A549 (cell line): ENCODE measurements at regions not wholly inside any gene's neighbourhood (a gene's known extent, or its start where the extent isn't known, plus 50 kb on each side); places are given as distances from the start of the nearest gene placed in this dataset.

Experiments used
- ATAC-seq, 2 experiments: fragments of 200-7000 bp in 1 of 2; fragments of >200 bp in 1 of 2; cut with Nextera tagmentation in 1 of 2; cut with Tn5 transposase in 1 of 2; 3 replicates each; pipeline versions ENCODE4 v1.8.0 to v1.9.1; 2018 to 2020; ENCODE audit warnings: mild to moderate bottlenecking in 1 of 2, moderate library complexity in 1 of 2
- CTCF ChIA-PET: fragments of 300-600 bp; sonication (Branson Sonifier 250); formaldehyde crosslinking; extraction: SDS; loops from one replicate; lab custom pipeline; 2021; ENCODE audit warnings: antibody characterized with exemption, inconsistent platforms; lab: Yijun Ruan, JAX
- POLR2A ChIA-PET: fragments of 350-600 bp; formaldehyde crosslinking; extraction: SDS; loops from one replicate; lab custom pipeline; 2021; ENCODE audit warnings: antibody characterized with exemption, inconsistent platforms; lab: Yijun Ruan, JAX
- DNase-seq, 2 experiments: peaks; one replicate each; pipeline versions ENCODE4 v3.0.0 to v3.0.0-alpha.2; 2011 to 2016; ENCODE audit warnings: low read depth in 1 of 2, low spot score in 1 of 2
- FAIRE-seq: peaks from 2 replicates; lab custom pipeline; 2011; peaks lifted over from hg19 to GRCh38; lab: Jason Lieb, UNC
- H3K27ac ChIP-seq, 2 experiments: fragments of >200 bp; sonication (Bioruptor Twin); formaldehyde crosslinking; 3 replicates each; pipeline ENCODE4 v1.5.1; 2016 to 2017
- H3K4me1 ChIP-seq: fragments of >200 bp; sonication (Bioruptor Twin); formaldehyde crosslinking; 3 replicates; pipeline ENCODE4 v1.6.1; 2016
- H3K4me2 ChIP-seq: fragments of >200 bp; sonication (Bioruptor Twin); formaldehyde crosslinking; 3 replicates; pipeline ENCODE4 v1.6.1; 2016
- H3K4me3 ChIP-seq: fragments of >200 bp; sonication (Bioruptor Twin); formaldehyde crosslinking; 3 replicates; pipeline ENCODE4 v1.5.1; 2016
- H3K9me3 ChIP-seq: fragments of >200 bp; sonication (Bioruptor Twin); formaldehyde crosslinking; 3 replicates; pipeline ENCODE4 v1.6.1; 2016
- BHLHE40 ChIP-seq: IDR thresholded peaks from 2 replicates; pipeline ENCODE4 v1.6.1; 2012; ENCODE audit warnings: low read depth, low read length, inconsistent platforms
- CHD4 ChIP-seq: fragments of 200-600 bp; sonication (generic); IDR thresholded peaks from 2 replicates; pipeline ENCODE4 v1.6.1; 2016; ENCODE audit warnings: antibody characterized with exemption, mild to moderate bottlenecking, borderline replicate concordance
- EP300 ChIP-seq, 2 experiments: fragments of >200 bp; sonication (Bioruptor Twin); formaldehyde crosslinking; IDR thresholded peaks; 2 replicates in 1 of 2; 3 replicates in 1 of 2; pipeline ENCODE4 v1.6.1; 2016 to 2017
- ESRRA ChIP-seq: fragments of 150-350 bp; IDR thresholded peaks from 2 replicates; pipeline ENCODE4 v1.6.1; 2014; ENCODE audit warnings: mild to moderate bottlenecking, low read length, borderline replicate concordance
- FOSB ChIP-seq: fragments of 250-450 bp; sonication (Bioruptor Pico); IDR thresholded peaks from 2 replicates; pipeline ENCODE4 v1.5.0; 2020; ENCODE audit warnings: mild to moderate bottlenecking, moderate library complexity
- GATA3 ChIP-seq: IDR thresholded peaks from 2 replicates; pipeline ENCODE4 v1.6.1; 2012; ENCODE audit warnings: borderline replicate concordance
- KDM1A ChIP-seq: fragments of 200-600 bp; sonication (generic); IDR thresholded peaks from 2 replicates; pipeline ENCODE4 v1.6.1; 2016; ENCODE audit warnings: low read depth, mild to moderate bottlenecking
- MAZ ChIP-seq: fragments of 150-350 bp; IDR thresholded peaks from 2 replicates; pipeline ENCODE4 v1.6.1; 2014; ENCODE audit warnings: antibody characterized with exemption, low read depth, low read length, borderline replicate concordance
- MYC ChIP-seq: IDR thresholded peaks from 2 replicates; pipeline ENCODE4 v1.6.1; 2012; ENCODE audit warnings: mild to moderate bottlenecking, inconsistent platforms, low read length, improper control_type of control experiment, borderline replicate concordance
- NPAS2 ChIP-seq: fragments of 250-450 bp; sonication (Bioruptor Pico); IDR thresholded peaks from 2 replicates; pipeline ENCODE4 v1.8.0; 2022; ENCODE audit warnings: mild to moderate bottlenecking, moderate library complexity, borderline replicate concordance
- POLR2A ChIP-seq: IDR thresholded peaks from 2 replicates; pipeline ENCODE4 v1.6.1; 2012; ENCODE audit warnings: mild to moderate bottlenecking, low read length
- RARB ChIP-seq: fragments of 250-450 bp; sonication (Bioruptor Pico); IDR thresholded peaks from 2 replicates; pipeline ENCODE4 v1.8.0; 2021; ENCODE audit warnings: mild to moderate bottlenecking, moderate library complexity
- SMC3 ChIP-seq: fragments of >200 bp; sonication (Bioruptor Twin); formaldehyde crosslinking; IDR thresholded peaks from 3 replicates; pipeline ENCODE4 v1.6.1; 2018; ENCODE audit warnings: inconsistent platforms
- ZNF302 ChIP-seq: fragments of 250-450 bp; sonication (Bioruptor Pico); IDR thresholded peaks from 2 replicates; pipeline ENCODE4 v1.9.0; 2021; ENCODE audit warnings: inconsistent platforms, mild to moderate bottlenecking, moderate library complexity
- WGBS: methylation state at CpG from one replicate; pipeline ENCODE4 v1.1.6; 2017; ENCODE audit errors: missing lambda C conversion rate; 5-methylcytosine and 5-hydroxymethylcytosine counted together
- TF ChIP-seq, protein P1 (sequence below): fragments of 450-650 bp; IDR thresholded peaks from 2 replicates; pipeline ENCODE4 v1.6.1; 2014; ENCODE audit warnings: antibody characterized with exemption
- TF ChIP-seq, protein P2 (sequence below): IDR thresholded peaks from 2 replicates; pipeline ENCODE4 v1.6.1; 2012
- TF ChIP-seq, protein P3 (sequence below): IDR thresholded peaks from 2 replicates; pipeline ENCODE4 v1.6.1; 2012; ENCODE audit warnings: low read depth, borderline replicate concordance
- TF ChIP-seq, protein P4 (sequence below): fragments of >200 bp; sonication (Bioruptor Twin); formaldehyde crosslinking; IDR thresholded peaks from 3 replicates; pipeline ENCODE4 v1.6.1; 2016

DNA sequence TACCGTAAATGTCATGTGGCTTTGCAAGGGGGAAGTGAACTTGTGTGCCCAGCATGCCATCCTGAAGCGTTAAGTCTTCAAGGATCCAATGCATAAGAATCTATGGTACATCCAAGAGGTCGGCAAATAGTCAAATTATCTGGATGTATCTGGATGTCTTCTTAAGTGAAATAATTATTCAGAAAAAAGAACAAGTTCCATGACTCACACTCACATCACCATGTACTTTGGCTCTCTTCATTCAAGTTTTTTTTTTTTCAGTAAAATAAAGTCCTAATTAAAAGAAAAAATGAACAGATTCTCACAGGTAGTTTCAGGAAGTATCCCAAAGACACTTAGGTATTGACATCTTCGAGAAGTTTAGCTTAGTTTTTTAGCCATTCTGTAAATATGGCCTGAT is 62.7 kb upstream of the MEGF10 start:
- Histone ChIP-seq H3K27ac (no peak overlapping the region), H3K9me3 (no peaks in the 10 kb centered on the region), H3K4me2 (no peak overlapping the region), H3K4me1 (no peaks in the 10 kb centered on the region), H3K4me3 (no peak overlapping the region)
- FAIRE-seq: no peak
- TF ChIP-seq CHD4 (no peak), ZNF302 (no peak), ESRRA (no peak)
- no peak for ATAC-seq
- DNase-seq: no peak
- WGBS: 88% methylated on average over 4 of the region's 4 CpGs
- CTCF ChIA-PET: interaction anchor here (0.8 kb wide), 1 partner anchor 197 kb away, joined by 3 read pairs; no protein-coding TSS in a partner anchor
- POLR2A ChIA-PET: interaction anchor here (0.7 kb wide), 1 partner anchor 14 kb away, joined by 3 read pairs; no protein-coding TSS in a partner anchor

DNA sequence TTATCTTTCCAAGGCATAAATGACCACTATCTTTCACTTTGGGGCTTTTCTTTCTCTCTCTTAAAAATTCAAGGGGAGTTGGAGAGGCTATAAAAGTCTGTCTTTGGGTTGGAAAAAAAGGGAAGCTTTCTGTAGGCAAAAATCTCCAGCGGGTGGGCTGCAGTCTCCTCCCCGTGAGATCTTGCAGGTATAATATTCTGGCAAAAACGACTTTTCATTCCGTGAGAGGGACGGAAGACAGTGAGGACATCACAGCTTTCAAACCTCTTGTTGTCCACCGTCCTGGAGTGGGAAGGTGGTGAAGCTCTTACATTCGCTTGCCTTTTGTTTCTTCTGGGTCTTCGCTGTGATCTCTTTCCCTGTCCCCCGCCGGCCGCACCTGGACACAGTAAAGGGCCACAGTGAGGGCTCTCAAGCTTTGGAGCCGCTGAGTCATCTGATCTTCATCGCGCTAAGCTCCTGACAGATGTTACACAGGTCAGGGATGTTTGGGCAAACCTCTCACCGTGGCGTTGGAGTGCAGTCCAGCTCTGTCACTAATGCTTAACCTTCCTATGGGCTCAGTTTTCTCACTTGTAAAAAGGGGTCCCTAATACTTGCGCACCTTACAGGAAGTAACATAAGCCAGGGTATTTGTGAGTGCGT is 61.9 kb upstream of the MEGF10 start:
- Histone ChIP-seq H3K4me2 (peak overlapping the region; percentile 82), H3K4me3 (peak overlapping the region; percentile 43), H3K27ac (peak overlapping the region; percentile 66 to 86; a peak in 4 of 6 replicates), H3K4me1 (no peaks in the 10 kb centered on the region), H3K9me3 (no peaks in the 10 kb centered on the region)
- no peak for TF ChIP-seq MAZ
- TF ChIP-seq, protein P1, sequence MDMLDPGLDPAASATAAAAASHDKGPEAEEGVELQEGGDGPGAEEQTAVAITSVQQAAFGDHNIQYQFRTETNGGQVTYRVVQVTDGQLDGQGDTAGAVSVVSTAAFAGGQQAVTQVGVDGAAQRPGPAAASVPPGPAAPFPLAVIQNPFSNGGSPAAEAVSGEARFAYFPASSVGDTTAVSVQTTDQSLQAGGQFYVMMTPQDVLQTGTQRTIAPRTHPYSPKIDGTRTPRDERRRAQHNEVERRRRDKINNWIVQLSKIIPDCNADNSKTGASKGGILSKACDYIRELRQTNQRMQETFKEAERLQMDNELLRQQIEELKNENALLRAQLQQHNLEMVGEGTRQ: no peak
- no peak for TF ChIP-seq ESRRA
- no peak for TF ChIP-seq GATA3
- no peak for TF ChIP-seq NPAS2 (CRISPR knock-in tag)
- ChIA-PET CTCF (interaction anchor here (0.8 to 1.1 kb wide), 3 partner anchors 24 to 198 kb away, joined by 3 read pairs; no protein-coding TSS in a partner anchor), POLR2A (interaction anchor here (0.7 kb wide), 1 partner anchor 13 kb away, joined by 3 read pairs; no protein-coding TSS in a partner anchor)
- no peak for FAIRE-seq
- ATAC-seq: peak in 1 of 2 experiments; percentile 25; a peak in 3 of 6 replicates
- DNase-seq: no peak
- WGBS: 95% methylated on average over 18 of the region's 18 CpGs

DNA sequence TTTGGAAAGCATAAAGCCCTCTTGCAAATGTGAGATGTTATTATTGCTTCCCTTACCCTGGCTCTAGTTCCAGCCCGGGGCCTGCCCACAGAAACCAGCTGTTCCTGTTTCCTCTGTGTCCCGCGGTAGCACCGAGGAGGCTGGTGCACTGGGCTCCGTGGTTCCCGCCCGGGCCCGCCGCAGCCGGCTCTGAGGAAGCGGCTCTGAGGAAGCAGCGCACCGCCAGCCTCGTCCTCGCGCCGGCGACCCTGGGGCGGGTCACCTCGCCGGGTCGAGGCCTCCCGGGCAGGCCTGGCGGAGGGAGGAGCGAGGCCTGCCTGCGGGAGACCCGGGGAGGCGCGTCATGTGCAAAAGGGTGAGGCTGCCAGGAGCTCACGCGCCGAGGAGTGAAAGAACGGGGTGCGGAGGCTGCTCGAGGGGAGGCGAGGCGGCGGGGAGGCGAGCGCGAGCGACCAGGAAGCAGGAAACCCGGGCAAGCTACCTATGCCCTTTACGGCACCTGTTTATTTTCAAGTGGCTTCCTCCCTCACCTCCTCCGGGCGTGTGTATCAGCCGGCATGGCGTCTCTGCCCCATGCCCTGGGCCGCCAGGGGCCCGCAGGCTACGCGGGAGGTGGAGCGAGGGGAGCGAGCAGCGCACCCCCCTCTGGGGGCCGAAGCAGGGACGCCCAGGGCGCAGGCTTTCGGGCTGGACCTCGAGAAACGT is 61.3 kb upstream of the MEGF10 start:
- Histone ChIP-seq H3K4me2 (peak overlapping the region; percentile 82), H3K27ac (peak overlapping the region; percentile 66 to 86), H3K4me3 (peak overlapping the region; percentile 43), H3K4me1 (no peaks in the 10 kb centered on the region), H3K9me3 (no peaks in the 10 kb centered on the region)
- WGBS: 19% methylated on average over 24 of the region's 61 CpGs
- CTCF ChIA-PET: interaction anchor here (1.0 to 1.1 kb wide), 2 partner anchors 25 to 156 kb away, joined by 3 read pairs; no protein-coding TSS in a partner anchor
- DNase-seq (peak; percentile 23 to 43), ATAC-seq (peak; percentile 82 to 89), FAIRE-seq (no peak)
- POLR2A ChIA-PET: no interaction called here
- TF ChIP-seq, protein P2, sequence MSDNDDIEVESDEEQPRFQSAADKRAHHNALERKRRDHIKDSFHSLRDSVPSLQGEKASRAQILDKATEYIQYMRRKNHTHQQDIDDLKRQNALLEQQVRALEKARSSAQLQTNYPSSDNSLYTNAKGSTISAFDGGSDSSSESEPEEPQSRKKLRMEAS: peak; percentile 44
- TF ChIP-seq RARB (CRISPR knock-in tag) (no peak), SMC3 (0 out of 3 replicates have a peak, but pooled peaks have one; percentile 7), EP300 (IDR thresholded peaks at IDR 0.05) (no peak), POLR2A (peak; percentile 29; the same call in 1 of the 2 replicates)
- TF ChIP-seq, protein P3, sequence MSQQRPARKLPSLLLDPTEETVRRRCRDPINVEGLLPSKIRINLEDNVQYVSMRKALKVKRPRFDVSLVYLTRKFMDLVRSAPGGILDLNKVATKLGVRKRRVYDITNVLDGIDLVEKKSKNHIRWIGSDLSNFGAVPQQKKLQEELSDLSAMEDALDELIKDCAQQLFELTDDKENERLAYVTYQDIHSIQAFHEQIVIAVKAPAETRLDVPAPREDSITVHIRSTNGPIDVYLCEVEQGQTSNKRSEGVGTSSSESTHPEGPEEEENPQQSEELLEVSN: peak; percentile 69; the same call in 1 of the 2 replicates

DNA sequence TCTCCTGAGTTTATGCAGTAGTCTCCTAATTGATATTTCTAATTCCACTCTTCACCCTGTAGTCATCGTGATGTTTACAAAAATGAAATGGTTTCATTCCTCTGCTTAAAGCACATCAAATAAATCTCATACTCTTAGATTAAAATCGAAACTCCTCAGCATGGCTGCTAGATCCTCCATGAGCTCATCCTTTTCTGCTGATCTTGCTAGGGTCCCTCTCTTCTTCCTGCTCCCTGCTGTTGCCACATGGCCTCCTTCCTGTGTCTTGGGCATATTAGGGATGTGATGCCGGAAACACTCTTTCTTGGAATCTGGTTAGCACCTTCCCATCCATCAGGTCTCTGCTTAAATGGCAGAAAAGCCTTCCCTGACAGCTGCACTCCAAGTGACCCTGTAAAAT is 59.5 kb upstream of the MEGF10 start:
- ChIA-PET CTCF (no interaction called here), POLR2A (interaction anchor here (0.6 kb wide), 1 partner anchor 104 kb away, joined by 3 read pairs; no protein-coding TSS in a partner anchor)
- no peak for ATAC-seq
- Histone ChIP-seq H3K4me2 (no peak overlapping the region), H3K4me3 (no peak overlapping the region), H3K27ac (no peak overlapping the region), H3K9me3 (no peaks in the 10 kb centered on the region), H3K4me1 (no peaks in the 10 kb centered on the region)
- no peak for FAIRE-seq
- no peak for DNase-seq
- WGBS: 86% methylated on average over 3 of the region's 3 CpGs
- no peak for TF ChIP-seq KDM1A
- TF ChIP-seq MYC: no peak
- TF ChIP-seq, protein P4, sequence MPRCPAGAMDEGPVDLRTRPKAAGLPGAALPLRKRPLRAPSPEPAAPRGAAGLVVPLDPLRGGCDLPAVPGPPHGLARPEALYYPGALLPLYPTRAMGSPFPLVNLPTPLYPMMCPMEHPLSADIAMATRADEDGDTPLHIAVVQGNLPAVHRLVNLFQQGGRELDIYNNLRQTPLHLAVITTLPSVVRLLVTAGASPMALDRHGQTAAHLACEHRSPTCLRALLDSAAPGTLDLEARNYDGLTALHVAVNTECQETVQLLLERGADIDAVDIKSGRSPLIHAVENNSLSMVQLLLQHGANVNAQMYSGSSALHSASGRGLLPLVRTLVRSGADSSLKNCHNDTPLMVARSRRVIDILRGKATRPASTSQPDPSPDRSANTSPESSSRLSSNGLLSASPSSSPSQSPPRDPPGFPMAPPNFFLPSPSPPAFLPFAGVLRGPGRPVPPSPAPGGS: no peak
- no peak for TF ChIP-seq FOSB
- no peak for TF ChIP-seq BHLHE40
